SK-N-SH (cell line): ENCODE measurements at regions not wholly inside any gene's neighbourhood (a gene's known extent, or its start where the extent isn't known, plus 50 kb on each side); places are given as distances from the start of the nearest gene placed in this dataset.

Experiments
- CTCF ChIA-PET: fragments of 300-600, 350-600 bp; formaldehyde crosslinking; extraction: SDS; loops from one replicate; lab custom pipeline; 2021; lab: Yijun Ruan, JAX
- POLR2A ChIA-PET: fragments of 350-600 bp; sonication (Branson Sonifier 250); formaldehyde crosslinking; extraction: SDS; loops from one replicate; lab custom pipeline; 2020; ENCODE audit warnings: antibody characterized with exemption, inconsistent platforms; lab: Yijun Ruan, JAX
- DNase-seq: peaks from one replicate; pipeline ENCODE4 v3.0.0; 2012
- H2AFZ ChIP-seq: fragments of 200-600 bp; sonication (generic); 2 replicates; pipeline ENCODE4 v1.8.1; 2016; ENCODE audit warnings: antibody characterized with exemption, mild to moderate bottlenecking, low read depth
- H3F3A ChIP-seq: fragments of 200-600 bp; sonication (generic); replicated peaks from 2 replicates; pipeline ENCODE3; 2016; ENCODE audit warnings: antibody characterized with exemption, mild to moderate bottlenecking; ENCODE audit not compliant: insufficient read depth
- H3K27ac ChIP-seq, 2 experiments: fragments of 200-500 bp in 1 of 2; fragments of 200-600 bp in 1 of 2; sonication (Bioruptor generic) in 1 of 2; sonication (generic), shearing (Covaris generic) in 1 of 2; 2 replicates each; pipeline versions ENCODE4 v1.5.1 to v1.6.1; 2014 to 2016; ENCODE audit warnings: low read depth in 2 of 2, inconsistent platforms in 1 of 2, low read length in 1 of 2, mild to moderate bottlenecking in 1 of 2, mixed read lengths in 1 of 2
- H3K27me3 ChIP-seq: fragments of 200-600 bp; sonication (generic), shearing (Covaris generic); 2 replicates; pipeline ENCODE4 v1.6.1; 2016; ENCODE audit warnings: mixed run types; ENCODE audit not compliant: insufficient read depth
- H3K36me3 ChIP-seq, 2 experiments: fragments of 200-500 bp in 1 of 2; fragments of 200-600 bp in 1 of 2; sonication (Bioruptor generic) in 1 of 2; sonication (generic) in 1 of 2; replicated peaks in 1 of 2; 2 replicates each; pipeline versions ENCODE3 to v1.5.1; 2014 to 2016; ENCODE audit warnings: low read length in 1 of 2, mild to moderate bottlenecking in 1 of 2; ENCODE audit not compliant: insufficient read depth in 2 of 2, control insufficient read depth in 1 of 2
- H3K4me1 ChIP-seq, 2 experiments: fragments of 200-500 bp in 1 of 2; fragments of 200-600 bp in 1 of 2; sonication (Bioruptor generic) in 1 of 2; sonication (generic), shearing (Covaris generic) in 1 of 2; 2 replicates each; pipeline versions ENCODE4 v1.5.1 to v1.6.1; 2014 to 2016; ENCODE audit warnings: low read depth in 1 of 2, low read length in 1 of 2, mixed run types in 1 of 2; ENCODE audit not compliant: insufficient read depth in 2 of 2, control insufficient read depth in 1 of 2
- H3K4me2 ChIP-seq: fragments of 200-600 bp; sonication (generic), shearing (Covaris generic); 2 replicates; pipeline ENCODE4 v1.6.1; 2017; ENCODE audit warnings: mixed run types
- H3K4me3 ChIP-seq, 2 experiments: fragments of 200-500 bp in 1 of 2; fragments of 200-600 bp in 1 of 2; sonication (Bioruptor generic) in 1 of 2; sonication (generic), shearing (Covaris generic) in 1 of 2; 2 replicates each; pipeline versions ENCODE4 v1.5.1 to v1.8.1; 2014 to 2016; ENCODE audit warnings: low read depth in 2 of 2, inconsistent platforms in 1 of 2, low read length in 1 of 2, mild to moderate bottlenecking in 1 of 2, mixed read lengths in 1 of 2, moderate library complexity in 1 of 2
- H3K79me2 ChIP-seq: fragments of 200-600 bp; sonication (generic); 2 replicates; pipeline ENCODE4 v1.8.1; 2017; ENCODE audit warnings: mild to moderate bottlenecking; ENCODE audit not compliant: insufficient read depth
- H3K9ac ChIP-seq: fragments of 200-600 bp; sonication (generic); 2 replicates; pipeline ENCODE4 v1.6.1; 2017; ENCODE audit warnings: mixed run types
- H3K9me2 ChIP-seq: fragments of 200-600 bp; sonication (generic); 2 replicates; pipeline ENCODE4 v1.6.1; 2017; ENCODE audit warnings: mixed run types
- H3K9me3 ChIP-seq: fragments of 200-600 bp; sonication (generic); 2 replicates; pipeline ENCODE4 v1.6.1; 2017; ENCODE audit warnings: mixed run types, mild to moderate bottlenecking, moderate library complexity
- H4K20me1 ChIP-seq: fragments of 200-600 bp; sonication (generic); 2 replicates; pipeline ENCODE4 v1.6.1; 2017; ENCODE audit warnings: mild to moderate bottlenecking, mixed run types; ENCODE audit not compliant: insufficient read depth
- CHD2 ChIP-seq: fragments of 150-350 bp; IDR thresholded peaks from 2 replicates; pipeline ENCODE4 v1.6.1; 2018; ENCODE audit warnings: low read length; ENCODE audit not compliant: partially characterized antibody
- ELF1 ChIP-seq: IDR thresholded peaks from 2 replicates; pipeline ENCODE4 v1.4.0; 2012
- EP300 ChIP-seq, 2 experiments: IDR thresholded peaks; 2 replicates each; pipeline versions ENCODE4 v1.4.0 to v1.6.1; 2012; ENCODE audit warnings: borderline replicate concordance in 1 of 2, low read depth in 1 of 2, low read length in 1 of 2
- FOSL2 ChIP-seq: IDR thresholded peaks from 2 replicates; pipeline ENCODE4 v1.4.0; 2012; ENCODE audit warnings: low read depth, mild to moderate bottlenecking, moderate library complexity, borderline replicate concordance
- FOXJ3 ChIP-seq: sonication (generic); formaldehyde crosslinking; IDR thresholded peaks from 2 replicates; pipeline ENCODE4 v1.5.1; 2020; ENCODE audit warnings: mild to moderate bottlenecking, missing genetic modification reagents
- FOXM1 ChIP-seq: IDR thresholded peaks from 2 replicates; pipeline ENCODE4 v1.4.0; 2012; ENCODE audit warnings: low read depth, mild to moderate bottlenecking
- GATA2 ChIP-seq: sonication (generic); formaldehyde crosslinking; IDR thresholded peaks from 2 replicates; pipeline ENCODE4 v1.5.0; 2020; ENCODE audit warnings: mild to moderate bottlenecking, missing genetic modification reagents
- JUND ChIP-seq: IDR thresholded peaks from 2 replicates; pipeline ENCODE4 v1.4.0; 2012
- MEF2A ChIP-seq: IDR thresholded peaks from 2 replicates; pipeline ENCODE4 v1.4.0; 2012; ENCODE audit warnings: low read depth, borderline replicate concordance
- MXI1 ChIP-seq: IDR thresholded peaks from 2 replicates; pipeline ENCODE4 v1.6.1; 2012; ENCODE audit warnings: mild to moderate bottlenecking, low read depth, low read length, improper control_type of control experiment
- NFIC ChIP-seq: IDR thresholded peaks from 2 replicates; pipeline ENCODE4 v1.4.0; 2012; ENCODE audit warnings: borderline replicate concordance
- NRF1 ChIP-seq: IDR thresholded peaks from 2 replicates; pipeline ENCODE4 v1.6.1; 2012; ENCODE audit warnings: low read depth, mild to moderate bottlenecking, low read length
- RAD21 ChIP-seq: IDR thresholded peaks from 2 replicates; pipeline ENCODE4 v1.6.1; 2012; ENCODE audit warnings: mild to moderate bottlenecking, low read length
- RFX5 ChIP-seq: IDR thresholded peaks from 2 replicates; pipeline ENCODE4 v1.6.1; 2012; ENCODE audit warnings: mild to moderate bottlenecking, improper control_type of control experiment, low read length
- RXRA ChIP-seq: IDR thresholded peaks from 2 replicates; pipeline ENCODE4 v1.4.0; 2012; ENCODE audit warnings: low read depth, mild to moderate bottlenecking, borderline replicate concordance
- TAF1 ChIP-seq: IDR thresholded peaks from 2 replicates; pipeline ENCODE4 v1.6.1; 2012; ENCODE audit warnings: low read depth, mild to moderate bottlenecking, low read length, moderate library complexity, borderline replicate concordance
- YY1 ChIP-seq: IDR thresholded peaks from 2 replicates; pipeline ENCODE4 v1.4.0; 2012; ENCODE audit warnings: low read depth, mild to moderate bottlenecking
- ZBTB33 ChIP-seq: IDR thresholded peaks from 2 replicates; pipeline ENCODE4 v1.4.0; 2012; ENCODE audit warnings: low read depth, borderline replicate concordance
- WGBS: methylation state at CpG from one replicate; pipeline ENCODE4 v1.1.6; 2017; ENCODE audit warnings: low lambda C conversion rate; 5-methylcytosine and 5-hydroxymethylcytosine counted together
- TF ChIP-seq, protein P1 (sequence below): fragments of 200-600 bp; sonication (generic); IDR thresholded peaks from 2 replicates; pipeline ENCODE4 v1.6.1; 2017; ENCODE audit warnings: antibody characterized with exemption, mild to moderate bottlenecking, moderate library complexity
- TF ChIP-seq, protein P2 (sequence below): fragments of 150-350 bp; IDR thresholded peaks from 2 replicates; pipeline ENCODE4 v1.6.1; 2017; ENCODE audit warnings: antibody characterized with exemption, low read length, low read depth, borderline replicate concordance

GRCh38 chr2:196433116-196433515 is 206.4 kb upstream of the CCDC150 start (continued):
- TF ChIP-seq ZBTB33 = no peak
- TF ChIP-seq, protein P1, sequence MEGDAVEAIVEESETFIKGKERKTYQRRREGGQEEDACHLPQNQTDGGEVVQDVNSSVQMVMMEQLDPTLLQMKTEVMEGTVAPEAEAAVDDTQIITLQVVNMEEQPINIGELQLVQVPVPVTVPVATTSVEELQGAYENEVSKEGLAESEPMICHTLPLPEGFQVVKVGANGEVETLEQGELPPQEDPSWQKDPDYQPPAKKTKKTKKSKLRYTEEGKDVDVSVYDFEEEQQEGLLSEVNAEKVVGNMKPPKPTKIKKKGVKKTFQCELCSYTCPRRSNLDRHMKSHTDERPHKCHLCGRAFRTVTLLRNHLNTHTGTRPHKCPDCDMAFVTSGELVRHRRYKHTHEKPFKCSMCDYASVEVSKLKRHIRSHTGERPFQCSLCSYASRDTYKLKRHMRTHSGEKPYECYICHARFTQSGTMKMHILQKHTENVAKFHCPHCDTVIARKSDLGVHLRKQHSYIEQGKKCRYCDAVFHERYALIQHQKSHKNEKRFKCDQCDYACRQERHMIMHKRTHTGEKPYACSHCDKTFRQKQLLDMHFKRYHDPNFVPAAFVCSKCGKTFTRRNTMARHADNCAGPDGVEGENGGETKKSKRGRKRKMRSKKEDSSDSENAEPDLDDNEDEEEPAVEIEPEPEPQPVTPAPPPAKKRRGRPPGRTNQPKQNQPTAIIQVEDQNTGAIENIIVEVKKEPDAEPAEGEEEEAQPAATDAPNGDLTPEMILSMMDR = no peak
- TF ChIP-seq, all 33 proteins: peak for 0

DNA sequence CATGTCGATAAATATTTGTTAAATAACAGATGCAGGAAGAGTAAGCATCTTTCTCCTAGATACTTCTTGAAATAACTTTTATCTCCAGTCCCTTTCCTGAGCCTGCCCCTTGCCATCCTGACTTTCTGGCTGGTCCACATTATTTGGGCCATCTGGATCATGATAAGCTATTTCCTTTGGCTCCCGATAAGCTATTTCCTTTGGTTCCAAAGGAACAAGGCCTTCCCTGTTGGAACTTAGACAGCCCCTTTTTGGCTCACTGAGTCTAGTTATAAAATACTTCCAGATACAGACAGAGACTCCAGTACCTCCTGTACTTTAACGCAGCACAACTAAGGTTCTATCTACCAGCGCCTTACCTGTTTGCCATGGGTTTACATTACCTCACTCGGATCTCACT is 205.3 kb upstream of the CCDC150 start:
- Histone ChIP-seq H3K9ac (no peak overlapping the region), H3K79me2 (no peaks in the 10 kb centered on the region), H3K27ac (no peak overlapping the region), H3K9me3 (no peaks in the 10 kb centered on the region), H3K4me3 (no peak overlapping the region), H2AFZ (no peak overlapping the region), H3K36me3 (peaks cover 0 to 7% of the 10 kb centered on the region in 2 experiments), H3K9me2 (no peaks in the 10 kb centered on the region), H3K27me3 (no peaks in the 10 kb centered on the region), H3K4me2 (no peak overlapping the region), H3K4me1 (peaks cover 0 to 4% of the 10 kb centered on the region in 2 experiments; a peak in 1 of 4 replicates), H4K20me1 (no peaks in the 10 kb centered on the region), H3F3A (no peaks in the 10 kb centered on the region)
- ChIA-PET CTCF (interaction anchor here (0.9 to 3.1 kb wide), 3 partner anchors 20 to 136 kb away, joined by 3 to 12 read pairs (median 3); no protein-coding TSS in a partner anchor), POLR2A (no interaction called here)
- no peak for TF ChIP-seq ZBTB33
- TF ChIP-seq YY1 = no peak
- TF ChIP-seq CHD2 = no peak
- no peak for TF ChIP-seq EP300 (IDR thresholded peaks at IDR 0.05; ENCODE audit: borderline replicate concordance in 1 of 2, low read depth in 1 of 2, low read length in 1 of 2)
- no peak for TF ChIP-seq MEF2A
- no peak for TF ChIP-seq JUND
- no peak for TF ChIP-seq FOXM1
- TF ChIP-seq, protein P1 = no peak
- no peak for TF ChIP-seq FOSL2
- no peak for TF ChIP-seq MXI1
- no peak for TF ChIP-seq FOXJ3 (CRISPR knock-in tag)
- TF ChIP-seq RAD21 = no peak
- TF ChIP-seq RFX5 = no peak
- no peak for TF ChIP-seq ELF1
- TF ChIP-seq, protein P2, sequence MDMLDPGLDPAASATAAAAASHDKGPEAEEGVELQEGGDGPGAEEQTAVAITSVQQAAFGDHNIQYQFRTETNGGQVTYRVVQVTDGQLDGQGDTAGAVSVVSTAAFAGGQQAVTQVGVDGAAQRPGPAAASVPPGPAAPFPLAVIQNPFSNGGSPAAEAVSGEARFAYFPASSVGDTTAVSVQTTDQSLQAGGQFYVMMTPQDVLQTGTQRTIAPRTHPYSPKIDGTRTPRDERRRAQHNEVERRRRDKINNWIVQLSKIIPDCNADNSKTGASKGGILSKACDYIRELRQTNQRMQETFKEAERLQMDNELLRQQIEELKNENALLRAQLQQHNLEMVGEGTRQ = no peak
- TF ChIP-seq GATA2 = no peak
- no peak for TF ChIP-seq NFIC
- no peak for TF ChIP-seq RXRA
- no peak for TF ChIP-seq NRF1
- TF ChIP-seq TAF1 = no peak
- DNase-seq = no peak
- over 99% methylated on average over 5 of the region's 5 CpGs for WGBS
